ENCODE measurements at regions not wholly inside any gene's neighbourhood (a gene's known extent, or its start where the extent isn't known, plus 50 kb on each side); places are given as distances from the start of the nearest gene placed in this dataset.

DNA sequence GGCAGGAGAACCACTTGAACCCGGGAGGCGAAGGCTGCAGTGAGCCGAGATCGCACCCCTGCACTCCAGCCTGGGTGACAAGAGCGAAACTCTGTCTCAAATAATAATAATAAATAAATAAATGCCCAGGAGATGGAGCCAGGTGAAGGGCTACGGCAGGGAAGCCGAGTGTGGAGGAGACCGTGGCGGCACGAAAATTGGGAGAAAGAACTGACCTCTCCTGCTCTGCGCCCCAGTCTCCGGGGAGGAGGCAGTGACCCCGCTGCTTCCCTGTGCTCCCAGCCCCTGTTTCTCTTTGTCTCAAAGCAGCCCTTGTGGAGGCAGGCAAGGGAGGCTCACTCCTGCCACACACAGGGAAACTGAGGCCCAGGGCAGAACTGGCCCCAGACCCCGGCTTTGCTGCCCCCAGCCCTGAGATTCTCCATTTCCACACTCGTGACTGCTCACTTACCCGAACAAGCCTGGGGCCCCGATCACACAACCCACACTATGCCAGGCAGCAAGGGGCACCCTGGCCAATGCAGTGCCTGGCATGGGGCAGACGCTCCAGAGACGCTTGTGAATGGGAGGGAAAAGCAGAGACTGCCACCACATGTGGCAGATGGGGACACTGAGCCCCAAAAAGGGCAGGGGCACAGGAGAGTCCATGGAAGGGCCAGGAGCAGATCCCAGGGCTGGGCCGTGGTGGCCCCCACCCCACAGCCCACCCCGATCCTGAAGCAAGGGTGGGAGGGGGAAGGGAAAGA is 80.4 kb upstream of the PRR5 start:
- TF ChIP-seq, protein P1, sequence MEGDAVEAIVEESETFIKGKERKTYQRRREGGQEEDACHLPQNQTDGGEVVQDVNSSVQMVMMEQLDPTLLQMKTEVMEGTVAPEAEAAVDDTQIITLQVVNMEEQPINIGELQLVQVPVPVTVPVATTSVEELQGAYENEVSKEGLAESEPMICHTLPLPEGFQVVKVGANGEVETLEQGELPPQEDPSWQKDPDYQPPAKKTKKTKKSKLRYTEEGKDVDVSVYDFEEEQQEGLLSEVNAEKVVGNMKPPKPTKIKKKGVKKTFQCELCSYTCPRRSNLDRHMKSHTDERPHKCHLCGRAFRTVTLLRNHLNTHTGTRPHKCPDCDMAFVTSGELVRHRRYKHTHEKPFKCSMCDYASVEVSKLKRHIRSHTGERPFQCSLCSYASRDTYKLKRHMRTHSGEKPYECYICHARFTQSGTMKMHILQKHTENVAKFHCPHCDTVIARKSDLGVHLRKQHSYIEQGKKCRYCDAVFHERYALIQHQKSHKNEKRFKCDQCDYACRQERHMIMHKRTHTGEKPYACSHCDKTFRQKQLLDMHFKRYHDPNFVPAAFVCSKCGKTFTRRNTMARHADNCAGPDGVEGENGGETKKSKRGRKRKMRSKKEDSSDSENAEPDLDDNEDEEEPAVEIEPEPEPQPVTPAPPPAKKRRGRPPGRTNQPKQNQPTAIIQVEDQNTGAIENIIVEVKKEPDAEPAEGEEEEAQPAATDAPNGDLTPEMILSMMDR (IDR thresholded peaks at IDR 0.05): no peak
- no peak for TF ChIP-seq POLR2AphosphoS5 (IDR thresholded peaks at IDR 0.05)
- TF ChIP-seq POLR2A (IDR thresholded peaks at IDR 0.05): no peak
- no peak for TF ChIP-seq EP300 (IDR thresholded peaks at IDR 0.05; ENCODE audit: low read depth)

Data from transverse colon (tissue), 4 donors.